Left ventricle myocardium inferior (tissue), 1 donor: ENCODE measurements at regions not wholly inside any gene's neighbourhood (a gene's known extent, or its start where the extent isn't known, plus 50 kb on each side); places are given as distances from the start of the nearest gene placed in this dataset.

Experiments
- DNase-seq: peaks from one replicate; pipeline ENCODE4 v3.0.0-alpha.2; 2020
- H3K27ac ChIP-seq: fragments of 200-600 bp; replicated peaks from 2 replicates; pipeline ENCODE4 v1.8.0; 2021
- H3K27me3 ChIP-seq: fragments of 200-600 bp; 2 replicates; pipeline ENCODE4 v1.8.0; 2021; ENCODE audit warnings: low read depth
- H3K36me3 ChIP-seq: fragments of 200-600 bp; 2 replicates; pipeline ENCODE4 v1.8.0; 2021
- H3K4me1 ChIP-seq: fragments of 200-600 bp; 2 replicates; pipeline ENCODE4 v1.8.0; 2021
- H3K4me3 ChIP-seq: fragments of 200-600 bp; 2 replicates; pipeline ENCODE4 v1.8.0; 2021; ENCODE audit warnings: mild to moderate bottlenecking, moderate library complexity
- H3K9me3 ChIP-seq: fragments of 200-600 bp; replicated peaks from 2 replicates; pipeline ENCODE4 v1.8.0; 2021
- CTCF ChIP-seq: fragments of 200-600 bp; IDR thresholded peaks from 2 replicates; pipeline ENCODE4 v1.8.0; 2021; ENCODE audit warnings: antibody characterized with exemption, mild to moderate bottlenecking, borderline replicate concordance
- intact Hi-C: fragments of 100-400 bp; cut with micrococcal nuclease; formaldehyde crosslinking; loops from one replicate; pipeline ENCODE4 v1.11.0; 2022
- donor health status: DM: no; HTN: yes; CAD: no; lungs with severe emphysema.

- Histone ChIP-seq H3K4me3 (no peak overlapping the region), H3K27me3 (no peaks in the 10 kb centered on the region), H3K4me1 (no peaks in the 10 kb centered on the region), H3K27ac (no peak overlapping the region), H3K36me3 (no peaks in the 10 kb centered on the region), H3K9me3 (no peaks in the 10 kb centered on the region)
- no peak for TF ChIP-seq CTCF
- DNase-seq: no peak
- intact Hi-C loops: no loop called here
Measured at GRCh38 chrX:110427076-110427475, 68.4 kb downstream of the RTL9 start.

- H3K36me3 ChIP-seq: no peaks in the 10 kb centered on the region
- no peak for DNase-seq
- H3K4me1 ChIP-seq: no peaks in the 10 kb centered on the region
- no peaks in the 10 kb centered on the region for H3K27me3 ChIP-seq
- TF ChIP-seq CTCF: no peak
- no peak overlapping the region for H3K27ac ChIP-seq
- no peak overlapping the region for H3K4me3 ChIP-seq
- intact Hi-C loops: no loop called here
- no peaks in the 10 kb centered on the region for H3K9me3 ChIP-seq
Measured at GRCh38 chrX:110428144-110428543, 69.5 kb downstream of the RTL9 start.

GRCh38 chrX:110430293-110431076, 71.8 kb downstream of the RTL9 start:
- Histone ChIP-seq H3K27ac (no peak overlapping the region), H3K36me3 (no peaks in the 10 kb centered on the region), H3K4me1 (no peaks in the 10 kb centered on the region), H3K9me3 (no peaks in the 10 kb centered on the region), H3K4me3 (no peak overlapping the region), H3K27me3 (no peaks in the 10 kb centered on the region)
- no peak for TF ChIP-seq CTCF
- DNase-seq: no peak
- intact Hi-C loops: no loop called here

- Histone ChIP-seq H3K9me3 (no peaks in the 10 kb centered on the region), H3K27me3 (no peaks in the 10 kb centered on the region), H3K4me3 (no peak overlapping the region), H3K36me3 (no peaks in the 10 kb centered on the region), H3K4me1 (no peaks in the 10 kb centered on the region), H3K27ac (no peak overlapping the region)
- no peak for DNase-seq
- intact Hi-C loops: no loop called here
- no peak for TF ChIP-seq CTCF
Measured at GRCh38 chrX:110432091-110432905, 73.7 kb downstream of the RTL9 start.

- no peak overlapping the region for H3K27ac ChIP-seq
- no peak overlapping the region for H3K4me3 ChIP-seq
- no peaks in the 10 kb centered on the region for H3K36me3 ChIP-seq
- no peaks in the 10 kb centered on the region for H3K27me3 ChIP-seq
- H3K9me3 ChIP-seq: no peaks in the 10 kb centered on the region
- peak; percentile 21 for DNase-seq
- no peaks in the 10 kb centered on the region for H3K4me1 ChIP-seq
- intact Hi-C loops: no loop called here
- no peak for TF ChIP-seq CTCF
Measured at GRCh38 chrX:110432906-110433215, 74.2 kb downstream of the RTL9 start.
